ENCODE measurements at regions not wholly inside any gene's neighbourhood (a gene's known extent, or its start where the extent isn't known, plus 50 kb on each side); places are given as distances from the start of the nearest gene placed in this dataset.

- Histone ChIP-seq H3K27ac (no peak overlapping the region), H3K36me3 (no peaks in the 10 kb centered on the region), H3K27me3 (no peaks in the 10 kb centered on the region), H3K9me3 (no peaks in the 10 kb centered on the region), H3K4me3 (ENCODE audit: low read depth in 1 of 2, low read length in 1 of 2) (no peak overlapping the region), H3K4me1 (ENCODE audit: control insufficient read depth in 1 of 2, insufficient read depth in 1 of 2, low read depth in 1 of 2, low read length in 1 of 2) (no peaks in the 10 kb centered on the region)
- TF ChIP-seq, protein P1, sequence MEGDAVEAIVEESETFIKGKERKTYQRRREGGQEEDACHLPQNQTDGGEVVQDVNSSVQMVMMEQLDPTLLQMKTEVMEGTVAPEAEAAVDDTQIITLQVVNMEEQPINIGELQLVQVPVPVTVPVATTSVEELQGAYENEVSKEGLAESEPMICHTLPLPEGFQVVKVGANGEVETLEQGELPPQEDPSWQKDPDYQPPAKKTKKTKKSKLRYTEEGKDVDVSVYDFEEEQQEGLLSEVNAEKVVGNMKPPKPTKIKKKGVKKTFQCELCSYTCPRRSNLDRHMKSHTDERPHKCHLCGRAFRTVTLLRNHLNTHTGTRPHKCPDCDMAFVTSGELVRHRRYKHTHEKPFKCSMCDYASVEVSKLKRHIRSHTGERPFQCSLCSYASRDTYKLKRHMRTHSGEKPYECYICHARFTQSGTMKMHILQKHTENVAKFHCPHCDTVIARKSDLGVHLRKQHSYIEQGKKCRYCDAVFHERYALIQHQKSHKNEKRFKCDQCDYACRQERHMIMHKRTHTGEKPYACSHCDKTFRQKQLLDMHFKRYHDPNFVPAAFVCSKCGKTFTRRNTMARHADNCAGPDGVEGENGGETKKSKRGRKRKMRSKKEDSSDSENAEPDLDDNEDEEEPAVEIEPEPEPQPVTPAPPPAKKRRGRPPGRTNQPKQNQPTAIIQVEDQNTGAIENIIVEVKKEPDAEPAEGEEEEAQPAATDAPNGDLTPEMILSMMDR (IDR thresholded peaks at IDR 0.05) = no peak
Measured at GRCh38 chr4:79609817-79610216, 201.8 kb upstream of the GK2 start.

- Histone ChIP-seq H3K4me1 (ENCODE audit: control insufficient read depth in 1 of 2, insufficient read depth in 1 of 2, low read depth in 1 of 2, low read length in 1 of 2) (peaks cover 0 to 12% of the 10 kb centered on the region in 2 experiments), H3K27me3 (no peaks in the 10 kb centered on the region), H3K9me3 (no peaks in the 10 kb centered on the region), H3K27ac (no peak overlapping the region), H3K4me3 (ENCODE audit: low read depth in 1 of 2, low read length in 1 of 2) (no peak overlapping the region), H3K36me3 (no peaks in the 10 kb centered on the region)
- TF ChIP-seq, protein P1 (IDR thresholded peaks at IDR 0.05) = no peak
Measured at GRCh38 chr4:79607979-79608378, 200.0 kb upstream of the GK2 start.

- Histone ChIP-seq H3K4me3 (ENCODE audit: low read depth in 1 of 2, low read length in 1 of 2) (no peak overlapping the region), H3K27me3 (no peaks in the 10 kb centered on the region), H3K36me3 (no peaks in the 10 kb centered on the region), H3K4me1 (ENCODE audit: control insufficient read depth in 1 of 2, insufficient read depth in 1 of 2, low read depth in 1 of 2, low read length in 1 of 2) (peaks cover 0 to 12% of the 10 kb centered on the region in 2 experiments), H3K9me3 (no peaks in the 10 kb centered on the region), H3K27ac (peak overlapping the region; percentile 35)
- TF ChIP-seq, protein P1 (IDR thresholded peaks at IDR 0.05) = no peak
Measured at GRCh38 chr4:79604152-79604551, 196.1 kb upstream of the GK2 start.

DNA sequence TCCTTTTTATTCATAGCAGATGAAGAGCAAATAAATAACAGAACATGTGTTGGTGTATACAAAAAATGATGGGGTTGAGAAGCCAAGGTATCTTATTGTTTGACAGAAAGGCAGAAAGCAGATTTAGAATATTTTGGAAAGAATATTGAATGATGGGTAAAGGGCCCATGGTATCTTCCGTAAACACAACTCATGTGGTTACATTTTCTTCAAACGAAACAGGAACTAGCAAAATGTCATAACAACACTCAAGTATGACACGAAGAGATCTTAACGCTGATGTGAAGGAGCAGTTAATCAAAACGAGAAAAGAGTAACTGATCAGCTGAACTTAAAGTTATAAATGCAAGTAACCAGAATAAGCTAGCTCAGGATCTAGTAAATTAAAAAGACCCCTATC is 195.7 kb upstream of the GK2 start:
- Histone ChIP-seq H3K36me3 (no peaks in the 10 kb centered on the region), H3K27ac (peak overlapping the region; percentile 35), H3K4me1 (ENCODE audit: control insufficient read depth in 1 of 2, insufficient read depth in 1 of 2, low read depth in 1 of 2, low read length in 1 of 2) (peaks cover 0 to 12% of the 10 kb centered on the region in 2 experiments), H3K4me3 (ENCODE audit: low read depth in 1 of 2, low read length in 1 of 2) (no peak overlapping the region), H3K27me3 (no peaks in the 10 kb centered on the region), H3K9me3 (no peaks in the 10 kb centered on the region)
- TF ChIP-seq, protein P1 (IDR thresholded peaks at IDR 0.05) = no peak

DNA sequence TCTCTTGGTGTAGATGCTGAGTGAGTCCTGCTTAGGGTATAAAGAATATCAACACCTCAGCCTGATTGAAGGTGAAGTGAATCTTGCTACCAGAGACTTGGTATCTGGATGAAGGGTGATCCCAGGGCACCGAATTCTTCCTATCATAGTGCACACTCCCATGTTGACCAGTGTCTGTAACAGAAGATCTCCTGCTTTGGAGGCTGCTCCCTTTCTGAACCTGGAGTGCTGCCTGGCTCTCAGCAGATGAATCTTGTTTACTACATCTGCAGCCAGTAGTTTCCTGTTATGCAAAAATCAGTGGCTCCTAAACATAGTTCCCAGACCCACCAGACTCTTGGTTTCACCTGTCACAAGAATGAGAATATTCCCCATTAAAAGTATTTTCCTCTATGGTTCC is 191.7 kb upstream of the GK2 start:
- Histone ChIP-seq H3K9me3 (no peaks in the 10 kb centered on the region), H3K36me3 (no peaks in the 10 kb centered on the region), H3K4me3 (ENCODE audit: low read depth in 1 of 2, low read length in 1 of 2) (no peak overlapping the region), H3K27ac (no peak overlapping the region), H3K4me1 (ENCODE audit: control insufficient read depth in 1 of 2, insufficient read depth in 1 of 2, low read depth in 1 of 2, low read length in 1 of 2) (peaks cover 0 to 12% of the 10 kb centered on the region in 2 experiments), H3K27me3 (no peaks in the 10 kb centered on the region)
- TF ChIP-seq, protein P1 (IDR thresholded peaks at IDR 0.05) = no peak

DNA sequence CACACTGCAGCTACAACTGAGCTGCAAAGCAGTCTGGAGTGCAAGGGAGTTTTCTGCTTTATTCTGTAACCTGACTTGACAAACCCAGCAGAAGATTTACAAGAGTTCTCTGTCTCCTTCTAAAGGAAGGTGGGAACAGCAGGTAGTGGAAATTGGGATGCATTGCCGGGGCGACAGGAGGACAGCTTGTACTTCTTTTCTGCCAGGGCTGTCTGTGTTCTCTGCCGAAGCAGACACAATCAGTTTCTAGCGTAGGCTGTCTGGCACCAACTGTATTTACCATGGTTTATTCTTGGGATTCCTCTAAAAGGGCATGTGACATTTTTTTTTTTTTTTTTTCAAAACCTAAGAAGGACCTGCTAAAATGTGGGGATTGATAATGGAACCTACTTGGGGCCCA is 190.8 kb upstream of the GK2 start:
- peaks cover 0 to 6% of the 10 kb centered on the region in 2 experiments for H3K4me1 ChIP-seq (ENCODE audit: control insufficient read depth in 1 of 2, insufficient read depth in 1 of 2, low read depth in 1 of 2, low read length in 1 of 2)
- no peaks in the 10 kb centered on the region for H3K27me3 ChIP-seq
- TF ChIP-seq, protein P1 (IDR thresholded peaks at IDR 0.05) = no peak
- no peaks in the 10 kb centered on the region for H3K36me3 ChIP-seq
- H3K27ac ChIP-seq = no peak overlapping the region
- H3K4me3 ChIP-seq (ENCODE audit: low read depth in 1 of 2, low read length in 1 of 2) = no peak overlapping the region
- no peaks in the 10 kb centered on the region for H3K9me3 ChIP-seq
